ENCODE measurements at regions not wholly inside any gene's neighbourhood (a gene's known extent, or its start where the extent isn't known, plus 50 kb on each side); places are given as distances from the start of the nearest gene placed in this dataset.

GRCh38 chr9:113646946-113647914, 183.7 kb downstream of the RGS3 start:
- no peak for DNase-seq (ENCODE audit: low read depth)

- DNase-seq (ENCODE audit: low read depth) = no peak
These were observed 184.5 kb downstream of the RGS3 start for GRCh38 chr9:113648048-113648447.

GRCh38 chr9:113648586-113648985, 185.1 kb downstream of the RGS3 start:
- no peak for DNase-seq (ENCODE audit: low read depth)

GRCh38 chr9:113649054-113649453, 185.5 kb downstream of the RGS3 start:
- no peak for DNase-seq (ENCODE audit: low read depth)

GRCh38 chr9:113649855-113650206, 186.3 kb downstream of the RGS3 start:
- no peak for DNase-seq (ENCODE audit: low read depth)

- DNase-seq (ENCODE audit: low read depth) = no peak
These were observed 186.9 kb downstream of the RGS3 start for GRCh38 chr9:113650207-113651131.

- DNase-seq (ENCODE audit: low read depth) = no peak
These were observed 188.4 kb downstream of the RGS3 start for GRCh38 chr9:113651896-113652295.

- DNase-seq (ENCODE audit: low read depth) = no peak
These were observed 189.0 kb downstream of the RGS3 start for GRCh38 chr9:113652355-113653152.

DNA sequence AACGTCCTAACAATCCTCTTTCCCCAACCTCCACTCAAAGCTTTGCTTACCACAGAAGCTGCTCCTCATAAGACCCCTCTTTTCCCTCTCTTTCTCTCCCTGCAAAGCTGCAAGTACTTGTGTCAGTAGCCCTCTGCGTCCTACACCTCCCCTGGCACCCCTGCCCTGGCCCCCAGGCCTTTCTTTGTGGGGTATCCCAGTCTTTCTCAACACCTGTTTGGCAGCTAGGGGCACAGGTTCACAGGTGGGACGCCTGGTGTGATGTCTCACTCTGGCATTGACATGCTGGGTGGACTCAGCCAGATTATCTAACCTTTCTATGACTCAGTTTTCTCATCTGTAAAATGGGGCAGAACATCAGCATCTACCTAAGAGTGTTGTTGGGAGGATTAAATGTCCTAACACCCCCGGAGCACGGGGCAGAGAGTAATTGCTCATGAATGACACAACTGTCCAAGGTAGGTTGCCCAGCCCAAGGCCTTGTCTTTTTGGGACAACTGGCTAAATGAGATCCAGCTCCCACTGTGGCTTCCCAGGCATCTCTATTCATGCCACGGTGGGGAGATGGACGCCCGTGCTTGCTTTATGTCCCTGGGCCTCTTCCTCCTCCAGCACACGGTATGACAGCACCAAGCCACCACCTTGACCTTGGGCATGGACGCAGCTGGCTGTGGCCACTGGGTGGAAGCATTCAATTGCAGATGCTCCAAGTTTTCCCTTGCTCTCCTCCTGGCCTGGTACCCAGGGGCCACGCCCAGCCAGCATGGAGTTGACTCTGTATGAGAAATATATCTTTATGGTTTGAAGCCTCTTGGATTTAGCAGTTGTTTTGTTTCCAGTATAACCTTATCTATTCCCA, 190.4 kb downstream of the RGS3 start:
- no peak for DNase-seq (ENCODE audit: low read depth)

- DNase-seq (ENCODE audit: low read depth) = no peak
These were observed 191.3 kb downstream of the RGS3 start for GRCh38 chr9:113654605-113655428.

DNA sequence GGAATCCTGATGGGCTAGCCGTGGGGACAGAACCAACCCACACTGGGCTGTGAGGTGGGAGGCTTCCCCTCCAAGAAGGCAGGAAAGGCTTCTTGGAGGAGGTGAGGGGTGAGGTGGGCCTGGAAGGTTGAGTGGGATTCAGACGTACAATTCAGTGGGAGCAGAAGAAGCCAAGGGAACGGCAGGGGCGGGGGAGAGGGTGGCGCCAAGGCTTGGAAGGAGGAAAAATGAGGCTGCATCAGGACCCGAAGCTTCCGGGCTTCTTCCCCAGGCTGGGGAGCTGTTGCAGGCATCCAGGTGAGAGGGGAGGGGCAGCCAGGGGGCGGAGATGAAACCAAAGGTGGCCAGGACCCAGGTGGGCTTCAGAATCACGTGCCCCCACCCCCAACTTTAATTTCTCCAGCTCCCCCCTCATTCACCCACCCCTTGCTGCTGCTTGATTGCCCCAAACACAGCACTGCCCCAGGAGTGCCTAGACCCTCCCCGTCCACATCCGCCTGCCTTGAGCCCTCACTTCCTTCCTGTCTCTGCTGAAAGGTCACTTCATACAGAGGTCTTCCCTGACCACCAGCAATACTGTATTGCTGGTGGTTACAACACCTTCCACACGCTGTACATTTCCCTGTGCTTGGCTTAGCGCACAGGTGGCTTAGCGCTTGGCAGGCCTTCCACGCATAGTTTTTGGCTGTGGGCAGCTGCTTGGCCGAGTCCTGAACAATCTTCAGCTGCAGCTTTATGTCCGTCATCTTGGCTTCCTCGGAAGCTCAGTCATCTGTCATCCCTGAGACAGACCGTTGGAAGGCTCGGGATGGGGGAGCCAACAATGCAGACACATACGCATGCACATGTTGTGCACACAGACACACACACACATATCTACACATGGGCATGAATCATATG, 193.5 kb downstream of the RGS3 start:
- DNase-seq (ENCODE audit: low read depth) = no peak

DNA sequence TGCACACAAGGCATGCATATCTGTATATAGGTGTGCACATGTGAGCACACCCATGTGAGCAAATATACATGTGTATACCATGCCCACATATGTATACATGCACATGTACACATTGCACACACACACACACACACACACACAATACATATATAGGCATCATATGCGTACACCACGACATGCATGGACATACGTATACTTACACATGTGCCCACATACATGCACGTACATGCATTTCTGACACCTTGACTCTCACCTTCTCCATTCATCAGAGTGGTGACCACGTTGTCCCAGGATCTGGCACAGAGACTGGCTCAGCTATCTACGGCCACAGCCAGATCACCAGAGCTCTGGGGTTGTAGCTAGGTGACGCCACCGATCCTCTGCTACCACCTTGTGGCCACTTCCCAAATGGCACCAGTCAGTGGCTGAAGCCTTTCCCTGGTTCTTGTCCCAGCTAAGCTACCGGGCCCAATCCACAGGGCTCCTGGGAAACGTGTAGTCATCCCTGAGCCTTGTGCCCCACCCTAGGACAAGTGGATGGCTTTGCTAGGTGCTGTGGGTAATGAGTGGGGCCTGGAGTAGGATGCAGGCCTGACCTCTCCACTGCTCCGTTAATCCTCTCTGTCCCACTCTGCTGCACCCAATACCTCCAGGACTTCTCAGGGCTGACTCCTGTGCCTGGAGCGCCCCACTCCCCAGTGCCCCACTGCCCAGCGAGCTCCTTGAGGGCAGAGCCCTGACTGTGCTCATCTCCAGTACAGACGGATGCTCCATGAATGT, 194.4 kb downstream of the RGS3 start:
- peak; percentile 73 for DNase-seq (ENCODE audit: low read depth)

GRCh38 chr9:113658545-113658895, 195.0 kb downstream of the RGS3 start:
- no peak for DNase-seq (ENCODE audit: low read depth)

DNA sequence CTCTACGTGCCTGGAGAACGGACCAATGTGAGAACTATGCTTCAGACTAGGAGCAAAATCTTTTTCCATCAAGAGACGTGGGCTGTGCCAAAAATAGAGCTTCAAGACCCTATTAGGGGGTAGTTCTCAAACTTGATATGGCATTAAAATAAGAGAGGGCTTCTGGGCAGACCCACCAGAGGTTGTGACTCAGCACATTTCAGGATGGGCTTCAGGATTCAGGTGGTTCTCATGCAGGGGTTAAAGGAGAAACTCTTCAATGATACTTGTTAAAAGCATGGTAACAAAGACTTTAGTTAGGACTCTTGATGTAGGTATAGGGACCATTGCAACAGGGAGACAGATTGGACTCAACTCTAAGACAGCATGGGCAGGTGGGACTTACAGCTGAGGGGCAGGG, 195.5 kb downstream of the RGS3 start:
- DNase-seq (ENCODE audit: low read depth) = no peak

- no peak for DNase-seq (ENCODE audit: low read depth)
These were observed 196.2 kb downstream of the RGS3 start for GRCh38 chr9:113659740-113660139.

GRCh38 chr9:113660196-113660595, 196.7 kb downstream of the RGS3 start:
- no peak for DNase-seq (ENCODE audit: low read depth)

DNA sequence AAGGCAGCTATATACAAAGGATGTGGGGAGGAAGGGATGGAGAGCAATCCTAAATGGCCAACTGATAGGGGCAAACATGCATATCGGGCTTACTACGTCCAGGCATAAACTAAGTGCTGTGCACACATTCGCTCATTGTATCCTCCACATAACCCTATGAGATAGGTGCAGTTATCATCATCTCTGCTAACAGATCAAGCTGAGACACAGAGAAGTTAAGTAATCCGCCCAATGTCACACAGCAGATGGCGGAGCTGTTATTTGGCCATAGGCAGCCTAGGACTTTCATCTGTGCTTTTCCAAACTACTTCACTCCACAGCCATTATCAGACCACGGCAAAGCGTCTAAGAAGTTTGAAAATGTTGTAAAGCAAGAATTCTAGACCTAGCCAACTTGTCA, 197.5 kb downstream of the RGS3 start:
- no peak for DNase-seq (ENCODE audit: low read depth)

GRCh38 chr9:113664181-113664875, 200.8 kb downstream of the RGS3 start:
- no peak for DNase-seq (ENCODE audit: low read depth)
